NK-92 treated with Interleukin-12 subunit alpha and Interleukin-12 subunit beta, amount 100 ng/mL, for 24 hours (cell line): ENCODE measurements at regions not wholly inside any gene's neighbourhood (a gene's known extent, or its start where the extent isn't known, plus 50 kb on each side); places are given as distances from the start of the nearest gene placed in this dataset.

Source experiments
- DNase-seq: peaks from one replicate; lab custom pipeline; 2025; lab: John Stamatoyannopoulos, UW

DNA sequence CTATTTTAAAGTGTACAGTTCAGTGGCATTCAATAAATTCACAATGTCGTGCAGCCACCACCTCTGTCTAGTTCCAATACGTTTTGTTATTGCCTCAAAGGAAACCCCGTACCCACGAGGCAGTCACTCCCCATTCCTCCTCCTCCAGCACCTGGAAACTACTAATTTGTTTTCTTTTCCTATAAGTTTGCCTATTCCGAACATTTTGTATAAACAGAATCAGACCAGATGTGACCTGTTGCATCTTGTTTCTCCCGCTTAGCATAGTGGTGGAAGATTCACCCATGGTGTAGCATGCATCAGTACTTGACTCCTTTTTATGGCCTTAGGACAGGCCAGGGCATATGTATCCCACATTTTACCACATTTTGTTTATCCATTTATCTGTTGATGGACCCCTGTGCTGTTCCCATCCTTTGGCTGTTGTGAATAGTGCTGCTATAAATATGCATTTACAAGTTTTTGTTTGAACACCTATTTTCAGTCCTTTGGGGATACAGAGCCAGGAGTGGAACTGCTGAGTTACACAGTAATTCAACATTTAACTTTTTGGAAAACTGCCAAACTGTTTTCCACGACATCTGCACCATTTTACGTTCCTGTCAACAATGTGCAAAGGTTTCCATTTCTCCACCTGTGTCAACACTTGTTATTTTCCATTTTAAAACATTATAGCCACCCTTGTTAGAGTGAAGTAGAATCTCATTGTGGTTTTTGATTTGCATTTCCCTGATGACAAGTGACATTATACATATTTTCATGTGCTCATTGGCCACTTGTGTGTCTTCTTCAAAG lies 57.8 kb upstream of the STX18 start:
- DNase-seq, result no peak

GRCh38 chr4:4598851-4599411 lies 57.1 kb upstream of the STX18 start:
- DNase-seq, result no peak

- no peak for DNase-seq
These were observed 54.9 kb upstream of the STX18 start for GRCh38 chr4:4596720-4597119.

GRCh38 chr4:4595252-4595651 lies 53.4 kb upstream of the STX18 start:
- no peak for DNase-seq

GRCh38 chr4:4594285-4594920 lies 52.6 kb upstream of the STX18 start:
- DNase-seq, result no peak

DNA sequence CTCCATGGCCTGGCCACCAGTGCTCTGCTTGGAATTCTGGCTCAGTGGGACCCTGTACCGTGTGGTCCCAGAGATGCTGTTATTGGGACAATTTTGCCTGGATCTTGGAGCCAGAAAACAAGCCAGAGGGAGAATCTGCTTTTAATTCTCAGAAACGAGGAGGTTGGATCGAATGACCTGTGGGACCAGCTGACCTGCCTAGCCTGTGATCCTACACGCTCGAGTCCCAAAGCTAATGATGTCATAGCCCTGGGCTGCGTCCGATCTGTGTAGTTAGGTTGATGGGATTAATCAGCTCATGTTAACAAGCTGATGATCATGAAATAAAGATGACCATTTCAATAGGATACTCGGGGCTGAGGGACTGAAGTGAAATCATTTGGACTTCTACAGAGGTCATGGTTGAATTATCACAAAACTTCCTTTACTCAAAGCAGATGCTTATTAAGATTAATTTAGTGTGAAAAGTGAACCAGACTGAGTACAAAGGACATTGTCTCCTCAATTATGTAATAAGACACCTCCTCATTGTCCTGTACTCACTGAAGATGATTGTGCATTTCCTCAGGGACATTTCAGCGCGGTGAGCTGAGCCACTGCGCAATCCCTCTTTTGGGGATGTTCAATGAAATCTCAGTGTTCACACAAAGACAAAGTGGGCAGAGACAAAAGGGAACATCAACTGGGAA lies 51.9 kb upstream of the STX18 start:
- DNase-seq, result no peak

GRCh38 chr4:4592414-4592813 lies 50.6 kb upstream of the STX18 start:
- DNase-seq, result no peak
